ENCODE measurements at regions not wholly inside any gene's neighbourhood (a gene's known extent, or its start where the extent isn't known, plus 50 kb on each side); places are given as distances from the start of the nearest gene placed in this dataset.

DNA sequence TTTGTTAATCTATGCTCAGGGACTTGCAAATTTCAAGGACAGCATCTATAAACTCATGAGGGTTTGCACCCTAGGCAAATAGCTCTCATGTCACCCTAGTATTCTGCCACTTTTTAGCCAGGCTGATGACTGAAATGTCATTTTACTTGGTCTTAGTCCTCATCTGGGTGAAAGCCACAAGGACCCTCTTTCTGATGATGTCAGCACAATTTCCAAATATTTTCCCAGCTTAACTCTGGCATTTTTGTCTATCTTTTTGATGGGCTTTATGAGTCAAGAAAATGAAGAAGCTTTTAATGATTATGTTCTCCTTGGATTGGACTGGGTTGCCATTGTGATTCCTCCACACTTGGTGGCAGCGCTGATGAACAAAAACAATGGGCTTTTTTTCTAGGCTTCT is 420.1 kb upstream of the BTBD3 start:
- ChIA-PET POLR2A (no interaction called here), CTCF (no interaction called here)

More for the DNA sequence above, 420.1 kb upstream of the BTBD3 start:
- Histone ChIP-seq H3K27me3 (ENCODE audit: insufficient read depth) (no peaks in the 10 kb centered on the region), H3K36me3 (replicated peaks in 1 of 2; ENCODE audit: control insufficient read depth in 1 of 2, insufficient read depth in 2 of 2, low read length in 1 of 2) (no peaks in the 10 kb centered on the region), H3K79me2 (ENCODE audit: insufficient read depth) (no peaks in the 10 kb centered on the region), H3F3A (replicated peaks; ENCODE audit: insufficient read depth) (no peaks in the 10 kb centered on the region), H2AFZ (ENCODE audit: low read depth) (no peak overlapping the region), H3K4me3 (ENCODE audit: low read depth in 2 of 2, low read length in 1 of 2) (no peak overlapping the region), H3K9me3 (no peaks in the 10 kb centered on the region), H3K27ac (ENCODE audit: low read depth in 2 of 2, low read length in 1 of 2) (no peak overlapping the region), H3K9ac (no peak overlapping the region), H3K4me2 (no peak overlapping the region), H3K9me2 (no peaks in the 10 kb centered on the region), H4K20me1 (ENCODE audit: insufficient read depth) (no peaks in the 10 kb centered on the region), H3K4me1 (ENCODE audit: control insufficient read depth in 1 of 2, insufficient read depth in 2 of 2, low read depth in 1 of 2, low read length in 1 of 2) (no peaks in the 10 kb centered on the region; a peak in 1 of 4 replicates)
- WGBS (ENCODE audit: low lambda C conversion rate), result 57% methylated on average over 1 of the region's 1 CpG
- no peak for DNase-seq
- TF ChIP-seq NRF1 (IDR thresholded peaks at IDR 0.05; ENCODE audit: low read depth, low read length) (no peak), MEF2A (IDR thresholded peaks at IDR 0.05; ENCODE audit: borderline replicate concordance, low read depth) (no peak), GABPA (IDR thresholded peaks at IDR 0.05; ENCODE audit: low read depth) (no peak), EP300 (IDR thresholded peaks at IDR 0.05; ENCODE audit: borderline replicate concordance in 1 of 2, low read depth in 1 of 2, low read length in 1 of 2) (no peak), FOSL2 (IDR thresholded peaks at IDR 0.05; ENCODE audit: borderline replicate concordance, low read depth) (no peak), TEAD4 (IDR thresholded peaks at IDR 0.05; ENCODE audit: borderline replicate concordance, insufficient read depth) (no peak), ELF1 (IDR thresholded peaks at IDR 0.05) (no peak), RAD21 (IDR thresholded peaks at IDR 0.05; ENCODE audit: low read length) (no peak), RXRA (IDR thresholded peaks at IDR 0.05; ENCODE audit: borderline replicate concordance, low read depth) (no peak), RCOR1 (IDR thresholded peaks at IDR 0.05; ENCODE audit: low read length) (no peak), POLR2AphosphoS5 (IDR thresholded peaks at IDR 0.05; ENCODE audit: low read depth, low read length) (no peak), FOXM1 (IDR thresholded peaks at IDR 0.05; ENCODE audit: low read depth) (no peak)
- TF ChIP-seq, protein P1, sequence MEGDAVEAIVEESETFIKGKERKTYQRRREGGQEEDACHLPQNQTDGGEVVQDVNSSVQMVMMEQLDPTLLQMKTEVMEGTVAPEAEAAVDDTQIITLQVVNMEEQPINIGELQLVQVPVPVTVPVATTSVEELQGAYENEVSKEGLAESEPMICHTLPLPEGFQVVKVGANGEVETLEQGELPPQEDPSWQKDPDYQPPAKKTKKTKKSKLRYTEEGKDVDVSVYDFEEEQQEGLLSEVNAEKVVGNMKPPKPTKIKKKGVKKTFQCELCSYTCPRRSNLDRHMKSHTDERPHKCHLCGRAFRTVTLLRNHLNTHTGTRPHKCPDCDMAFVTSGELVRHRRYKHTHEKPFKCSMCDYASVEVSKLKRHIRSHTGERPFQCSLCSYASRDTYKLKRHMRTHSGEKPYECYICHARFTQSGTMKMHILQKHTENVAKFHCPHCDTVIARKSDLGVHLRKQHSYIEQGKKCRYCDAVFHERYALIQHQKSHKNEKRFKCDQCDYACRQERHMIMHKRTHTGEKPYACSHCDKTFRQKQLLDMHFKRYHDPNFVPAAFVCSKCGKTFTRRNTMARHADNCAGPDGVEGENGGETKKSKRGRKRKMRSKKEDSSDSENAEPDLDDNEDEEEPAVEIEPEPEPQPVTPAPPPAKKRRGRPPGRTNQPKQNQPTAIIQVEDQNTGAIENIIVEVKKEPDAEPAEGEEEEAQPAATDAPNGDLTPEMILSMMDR (IDR thresholded peaks at IDR 0.05), result no peak
- TF ChIP-seq, protein P2, sequence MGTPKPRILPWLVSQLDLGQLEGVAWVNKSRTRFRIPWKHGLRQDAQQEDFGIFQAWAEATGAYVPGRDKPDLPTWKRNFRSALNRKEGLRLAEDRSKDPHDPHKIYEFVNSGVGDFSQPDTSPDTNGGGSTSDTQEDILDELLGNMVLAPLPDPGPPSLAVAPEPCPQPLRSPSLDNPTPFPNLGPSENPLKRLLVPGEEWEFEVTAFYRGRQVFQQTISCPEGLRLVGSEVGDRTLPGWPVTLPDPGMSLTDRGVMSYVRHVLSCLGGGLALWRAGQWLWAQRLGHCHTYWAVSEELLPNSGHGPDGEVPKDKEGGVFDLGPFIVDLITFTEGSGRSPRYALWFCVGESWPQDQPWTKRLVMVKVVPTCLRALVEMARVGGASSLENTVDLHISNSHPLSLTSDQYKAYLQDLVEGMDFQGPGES (IDR thresholded peaks at IDR 0.05; ENCODE audit: low read depth, low read length), result no peak
- TF ChIP-seq, protein P3, sequence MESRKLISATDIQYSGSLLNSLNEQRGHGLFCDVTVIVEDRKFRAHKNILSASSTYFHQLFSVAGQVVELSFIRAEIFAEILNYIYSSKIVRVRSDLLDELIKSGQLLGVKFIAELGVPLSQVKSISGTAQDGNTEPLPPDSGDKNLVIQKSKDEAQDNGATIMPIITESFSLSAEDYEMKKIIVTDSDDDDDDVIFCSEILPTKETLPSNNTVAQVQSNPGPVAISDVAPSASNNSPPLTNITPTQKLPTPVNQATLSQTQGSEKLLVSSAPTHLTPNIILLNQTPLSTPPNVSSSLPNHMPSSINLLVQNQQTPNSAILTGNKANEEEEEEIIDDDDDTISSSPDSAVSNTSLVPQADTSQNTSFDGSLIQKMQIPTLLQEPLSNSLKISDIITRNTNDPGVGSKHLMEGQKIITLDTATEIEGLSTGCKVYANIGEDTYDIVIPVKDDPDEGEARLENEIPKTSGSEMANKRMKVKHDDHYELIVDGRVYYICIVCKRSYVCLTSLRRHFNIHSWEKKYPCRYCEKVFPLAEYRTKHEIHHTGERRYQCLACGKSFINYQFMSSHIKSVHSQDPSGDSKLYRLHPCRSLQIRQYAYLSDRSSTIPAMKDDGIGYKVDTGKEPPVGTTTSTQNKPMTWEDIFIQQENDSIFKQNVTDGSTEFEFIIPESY (IDR thresholded peaks at IDR 0.05; ENCODE audit: borderline replicate concordance, low read depth), result no peak
- TF ChIP-seq, protein P4, sequence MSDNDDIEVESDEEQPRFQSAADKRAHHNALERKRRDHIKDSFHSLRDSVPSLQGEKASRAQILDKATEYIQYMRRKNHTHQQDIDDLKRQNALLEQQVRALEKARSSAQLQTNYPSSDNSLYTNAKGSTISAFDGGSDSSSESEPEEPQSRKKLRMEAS (IDR thresholded peaks at IDR 0.05; ENCODE audit: low read depth), result no peak
- TF ChIP-seq, protein P5, sequence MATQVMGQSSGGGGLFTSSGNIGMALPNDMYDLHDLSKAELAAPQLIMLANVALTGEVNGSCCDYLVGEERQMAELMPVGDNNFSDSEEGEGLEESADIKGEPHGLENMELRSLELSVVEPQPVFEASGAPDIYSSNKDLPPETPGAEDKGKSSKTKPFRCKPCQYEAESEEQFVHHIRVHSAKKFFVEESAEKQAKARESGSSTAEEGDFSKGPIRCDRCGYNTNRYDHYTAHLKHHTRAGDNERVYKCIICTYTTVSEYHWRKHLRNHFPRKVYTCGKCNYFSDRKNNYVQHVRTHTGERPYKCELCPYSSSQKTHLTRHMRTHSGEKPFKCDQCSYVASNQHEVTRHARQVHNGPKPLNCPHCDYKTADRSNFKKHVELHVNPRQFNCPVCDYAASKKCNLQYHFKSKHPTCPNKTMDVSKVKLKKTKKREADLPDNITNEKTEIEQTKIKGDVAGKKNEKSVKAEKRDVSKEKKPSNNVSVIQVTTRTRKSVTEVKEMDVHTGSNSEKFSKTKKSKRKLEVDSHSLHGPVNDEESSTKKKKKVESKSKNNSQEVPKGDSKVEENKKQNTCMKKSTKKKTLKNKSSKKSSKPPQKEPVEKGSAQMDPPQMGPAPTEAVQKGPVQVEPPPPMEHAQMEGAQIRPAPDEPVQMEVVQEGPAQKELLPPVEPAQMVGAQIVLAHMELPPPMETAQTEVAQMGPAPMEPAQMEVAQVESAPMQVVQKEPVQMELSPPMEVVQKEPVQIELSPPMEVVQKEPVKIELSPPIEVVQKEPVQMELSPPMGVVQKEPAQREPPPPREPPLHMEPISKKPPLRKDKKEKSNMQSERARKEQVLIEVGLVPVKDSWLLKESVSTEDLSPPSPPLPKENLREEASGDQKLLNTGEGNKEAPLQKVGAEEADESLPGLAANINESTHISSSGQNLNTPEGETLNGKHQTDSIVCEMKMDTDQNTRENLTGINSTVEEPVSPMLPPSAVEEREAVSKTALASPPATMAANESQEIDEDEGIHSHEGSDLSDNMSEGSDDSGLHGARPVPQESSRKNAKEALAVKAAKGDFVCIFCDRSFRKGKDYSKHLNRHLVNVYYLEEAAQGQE (IDR thresholded peaks at IDR 0.05; ENCODE audit: low read depth, low read length), result no peak
- TF ChIP-seq, protein P6, sequence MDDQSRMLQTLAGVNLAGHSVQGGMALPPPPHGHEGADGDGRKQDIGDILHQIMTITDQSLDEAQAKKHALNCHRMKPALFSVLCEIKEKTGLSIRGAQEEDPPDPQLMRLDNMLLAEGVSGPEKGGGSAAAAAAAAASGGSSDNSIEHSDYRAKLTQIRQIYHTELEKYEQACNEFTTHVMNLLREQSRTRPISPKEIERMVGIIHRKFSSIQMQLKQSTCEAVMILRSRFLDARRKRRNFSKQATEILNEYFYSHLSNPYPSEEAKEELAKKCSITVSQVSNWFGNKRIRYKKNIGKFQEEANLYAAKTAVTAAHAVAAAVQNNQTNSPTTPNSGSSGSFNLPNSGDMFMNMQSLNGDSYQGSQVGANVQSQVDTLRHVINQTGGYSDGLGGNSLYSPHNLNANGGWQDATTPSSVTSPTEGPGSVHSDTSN (IDR thresholded peaks at IDR 0.05), result no peak
